HCT116 (cell line): ENCODE measurements at regions not wholly inside any gene's neighbourhood (a gene's known extent, or its start where the extent isn't known, plus 50 kb on each side); places are given as distances from the start of the nearest gene placed in this dataset.

Experiments used
- ATAC-seq: fragments of 200-7000 bp; cut with Tn5 transposase; 2 replicates; pipeline ENCODE4 v1.9.1; 2020; ENCODE audit warnings: mild to moderate bottlenecking, moderate library complexity
- BruUV-seq: library from RNA; stranded (reverse); fragments of 400-500 nt; replicated peaks from 2 replicates; lab custom pipeline; 2021; lab: Mats Ljungman, UMichigan
- CTCF ChIA-PET: fragments of 300-600 bp; sonication (Branson Sonifier 250); formaldehyde crosslinking; loops from one replicate; lab custom pipeline; 2021; ENCODE audit warnings: antibody characterized with exemption; lab: Charles Lee
- POLR2A ChIA-PET: fragments of 300-600, 350-600 bp; sonication (Branson Sonifier 250); formaldehyde crosslinking; loops from one replicate; lab custom pipeline; 2021; ENCODE audit warnings: antibody characterized with exemption; lab: Charles Lee
- RAD21 ChIA-PET, 2 experiments: fragments of 300-600 bp; sonication (Branson Sonifier 250); formaldehyde crosslinking; loops; one replicate each; lab custom pipeline; 2023; ENCODE audit warnings: low total read pairs in 2 of 2; ENCODE audit not compliant: uncharacterized antibody in 2 of 2, unreplicated experiment in 2 of 2, low non-redundant PET in 1 of 2; lab: Charles Lee
- DNase-seq: peaks from one replicate; pipeline ENCODE4 v3.0.0-alpha.2; 2010; ENCODE audit warnings: low read depth, low spot score
- H2AFZ ChIP-seq: fragments of 200-600 bp; shearing (Covaris generic), sonication (generic); 2 replicates; pipeline ENCODE4 v1.6.1; 2017; ENCODE audit warnings: low read depth, mixed run types, mixed read lengths, antibody characterized with exemption, low read length; ENCODE audit not compliant: poor library complexity, severe bottlenecking
- H3K27ac ChIP-seq: 2 replicates; pipeline ENCODE4 v1.5.1; 2012; ENCODE audit warnings: low read depth, low read length
- H3K27me3 ChIP-seq: fragments of 200-600 bp; sonication (generic); 2 replicates; pipeline ENCODE4 v1.6.1; 2016; ENCODE audit warnings: mixed run types, low read length, mixed read lengths; ENCODE audit not compliant: insufficient read depth
- H3K36me3 ChIP-seq, 2 experiments: fragments of 200-500 bp in 1 of 2; fragments of 200-600 bp in 1 of 2; sonication (Bioruptor generic) in 1 of 2; sonication (generic) in 1 of 2; 2 replicates each; pipeline versions ENCODE4 v1.5.1 to v1.6.1; 2014 to 2016; ENCODE audit warnings: low read length in 2 of 2, inconsistent platforms in 1 of 2, mixed read lengths in 1 of 2, mixed run types in 1 of 2; ENCODE audit not compliant: insufficient read depth in 2 of 2, control insufficient read depth in 1 of 2
- H3K4me1 ChIP-seq, 2 experiments: fragments of 200-600 bp in 1 of 2; sonication (generic) in 1 of 2; 2 replicates each; pipeline versions ENCODE4 v1.5.1 to v1.6.1; 2012 to 2017; ENCODE audit warnings: low read length in 2 of 2, inconsistent platforms in 1 of 2, mild to moderate bottlenecking in 1 of 2, mixed read lengths in 1 of 2, mixed run types in 1 of 2, moderate library complexity in 1 of 2; ENCODE audit not compliant: insufficient read depth in 2 of 2, control insufficient read depth in 1 of 2
- H3K4me2 ChIP-seq: fragments of 200-600 bp; sonication (generic); 2 replicates; pipeline ENCODE4 v1.6.1; 2017; ENCODE audit warnings: mixed run types, low read length, mixed read lengths
- H3K4me3 ChIP-seq, 2 experiments: fragments of 200-600 bp in 1 of 2; sonication (generic) in 1 of 2; replicated peaks in 1 of 2; 2 replicates each; pipeline ENCODE4 v1.5.1; 2011 to 2016; ENCODE audit warnings: low read length in 2 of 2, control low read depth in 1 of 2, low read depth in 1 of 2, mild to moderate bottlenecking in 1 of 2, mixed read lengths in 1 of 2, mixed run types in 1 of 2
- H3K79me2 ChIP-seq: fragments of 200-600 bp; sonication (generic); 2 replicates; pipeline ENCODE4 v1.6.1; 2017; ENCODE audit warnings: mild to moderate bottlenecking, mixed run types, low read length, moderate library complexity, mixed read lengths; ENCODE audit not compliant: insufficient read depth
- H3K9ac ChIP-seq: fragments of 200-600 bp; sonication (generic); 2 replicates; pipeline ENCODE4 v1.6.1; 2016; ENCODE audit warnings: low read length, mixed read lengths
- H3K9me2 ChIP-seq: fragments of 200-600 bp; sonication (generic), shearing (Covaris generic); 2 replicates; pipeline ENCODE4 v1.6.1; 2017; ENCODE audit warnings: mixed run types, mild to moderate bottlenecking, moderate library complexity; ENCODE audit not compliant: insufficient read depth
- H3K9me3 ChIP-seq, 2 experiments: fragments of 200-500 bp in 1 of 2; fragments of 200-600 bp in 1 of 2; sonication (Bioruptor generic) in 1 of 2; sonication (generic) in 1 of 2; 2 replicates each; pipeline ENCODE4 v1.6.1; 2014 to 2017; ENCODE audit warnings: low read length in 2 of 2, mixed read lengths in 2 of 2, inconsistent platforms in 1 of 2, low read depth in 1 of 2, mild to moderate bottlenecking in 1 of 2, mixed run types in 1 of 2, moderate library complexity in 1 of 2; ENCODE audit not compliant: control insufficient read depth in 1 of 2, insufficient read depth in 1 of 2
- H4K20me1 ChIP-seq: fragments of 200-600 bp; sonication (generic), shearing (Covaris generic); 2 replicates; pipeline ENCODE4 v1.6.1; 2017; ENCODE audit warnings: mixed run types, mild to moderate bottlenecking, moderate library complexity; ENCODE audit not compliant: insufficient read depth
- CBX3 ChIP-seq: IDR thresholded peaks from 2 replicates; pipeline ENCODE4 v1.6.1; 2012; ENCODE audit warnings: low read depth
- EGR1 ChIP-seq: IDR thresholded peaks from 2 replicates; pipeline ENCODE4 v1.6.1; 2012; ENCODE audit warnings: low read depth
- FOSL1 ChIP-seq: IDR thresholded peaks from 2 replicates; pipeline ENCODE4 v1.6.1; 2012; ENCODE audit warnings: low read depth
- POLR2A ChIP-seq: IDR thresholded peaks from 2 replicates; pipeline ENCODE4 v1.7.0; 2011; ENCODE audit warnings: borderline replicate concordance; ENCODE audit not compliant: insufficient read depth, insufficient read length; ENCODE audit errors: extremely low read depth
- RAD21 ChIP-seq: IDR thresholded peaks from 2 replicates; pipeline ENCODE4 v1.6.1; 2012; ENCODE audit warnings: low read depth, mild to moderate bottlenecking
- SIN3A ChIP-seq: IDR thresholded peaks from 2 replicates; pipeline ENCODE4 v1.6.1; 2012; ENCODE audit warnings: low read depth
- SP1 ChIP-seq: IDR thresholded peaks from 2 replicates; pipeline ENCODE4 v1.6.1; 2012; ENCODE audit warnings: low read depth
- SRF ChIP-seq: IDR thresholded peaks from 2 replicates; pipeline ENCODE4 v1.6.1; 2012; ENCODE audit warnings: low read depth
- ZFX ChIP-seq: fragments of 450-650 bp; IDR thresholded peaks from 2 replicates; pipeline ENCODE4 v1.6.1; 2017
- intact Hi-C: fragments of 100-400 bp; cut with micrococcal nuclease; formaldehyde crosslinking; loops from 2 replicates; pipeline ENCODE4 v1.10.0; 2022
- TF ChIP-seq, protein P1 (sequence below): IDR thresholded peaks from 2 replicates; pipeline ENCODE4 v1.6.1; 2012; ENCODE audit warnings: low read depth
- TF ChIP-seq, protein P2 (sequence below): IDR thresholded peaks from 2 replicates; pipeline ENCODE4 v1.6.1; 2012

DNA sequence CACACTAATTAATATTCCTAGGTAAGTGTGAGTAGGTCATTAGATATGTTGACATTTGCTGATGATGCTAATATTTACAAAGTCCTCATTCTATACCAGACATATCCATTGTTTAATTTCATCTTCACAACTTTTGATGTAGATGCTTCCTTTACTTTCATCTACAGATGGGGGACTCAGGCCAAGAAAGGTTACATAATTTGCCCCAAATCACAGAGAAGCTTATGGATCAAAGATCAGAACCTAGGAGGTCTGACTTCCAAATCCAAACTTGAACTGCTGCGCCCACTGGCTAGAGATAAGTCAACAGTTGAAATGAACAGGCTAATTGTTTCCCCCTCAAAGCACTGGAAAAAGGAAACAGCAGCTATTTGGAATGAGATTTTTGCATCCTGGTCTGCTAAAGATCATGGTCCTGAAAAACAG is 95.6 kb upstream of the TMEM178A start:
- intact Hi-C loops, result no loop called here

More for the DNA sequence above, 95.6 kb upstream of the TMEM178A start:
- H4K20me1 ChIP-seq, result no peaks in the 10 kb centered on the region
- TF ChIP-seq RAD21 (no peak), SRF (no peak), FOSL1 (no peak), CBX3 (no peak), POLR2A (no peak), SP1 (no peak), EGR1 (no peak), ZFX (no peak), SIN3A (no peak)
- TF ChIP-seq, protein P1, sequence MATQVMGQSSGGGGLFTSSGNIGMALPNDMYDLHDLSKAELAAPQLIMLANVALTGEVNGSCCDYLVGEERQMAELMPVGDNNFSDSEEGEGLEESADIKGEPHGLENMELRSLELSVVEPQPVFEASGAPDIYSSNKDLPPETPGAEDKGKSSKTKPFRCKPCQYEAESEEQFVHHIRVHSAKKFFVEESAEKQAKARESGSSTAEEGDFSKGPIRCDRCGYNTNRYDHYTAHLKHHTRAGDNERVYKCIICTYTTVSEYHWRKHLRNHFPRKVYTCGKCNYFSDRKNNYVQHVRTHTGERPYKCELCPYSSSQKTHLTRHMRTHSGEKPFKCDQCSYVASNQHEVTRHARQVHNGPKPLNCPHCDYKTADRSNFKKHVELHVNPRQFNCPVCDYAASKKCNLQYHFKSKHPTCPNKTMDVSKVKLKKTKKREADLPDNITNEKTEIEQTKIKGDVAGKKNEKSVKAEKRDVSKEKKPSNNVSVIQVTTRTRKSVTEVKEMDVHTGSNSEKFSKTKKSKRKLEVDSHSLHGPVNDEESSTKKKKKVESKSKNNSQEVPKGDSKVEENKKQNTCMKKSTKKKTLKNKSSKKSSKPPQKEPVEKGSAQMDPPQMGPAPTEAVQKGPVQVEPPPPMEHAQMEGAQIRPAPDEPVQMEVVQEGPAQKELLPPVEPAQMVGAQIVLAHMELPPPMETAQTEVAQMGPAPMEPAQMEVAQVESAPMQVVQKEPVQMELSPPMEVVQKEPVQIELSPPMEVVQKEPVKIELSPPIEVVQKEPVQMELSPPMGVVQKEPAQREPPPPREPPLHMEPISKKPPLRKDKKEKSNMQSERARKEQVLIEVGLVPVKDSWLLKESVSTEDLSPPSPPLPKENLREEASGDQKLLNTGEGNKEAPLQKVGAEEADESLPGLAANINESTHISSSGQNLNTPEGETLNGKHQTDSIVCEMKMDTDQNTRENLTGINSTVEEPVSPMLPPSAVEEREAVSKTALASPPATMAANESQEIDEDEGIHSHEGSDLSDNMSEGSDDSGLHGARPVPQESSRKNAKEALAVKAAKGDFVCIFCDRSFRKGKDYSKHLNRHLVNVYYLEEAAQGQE, result no peak
- TF ChIP-seq, protein P2, sequence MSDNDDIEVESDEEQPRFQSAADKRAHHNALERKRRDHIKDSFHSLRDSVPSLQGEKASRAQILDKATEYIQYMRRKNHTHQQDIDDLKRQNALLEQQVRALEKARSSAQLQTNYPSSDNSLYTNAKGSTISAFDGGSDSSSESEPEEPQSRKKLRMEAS, result no peak
- H3K9me3 ChIP-seq, result no peaks in the 10 kb centered on the region
- no peak overlapping the region for H3K9ac ChIP-seq
- H3K4me3 ChIP-seq, result no peak overlapping the region
- POLR2A ChIA-PET, result no interaction called here
- H2AFZ ChIP-seq, result no peak overlapping the region
- no TSS peak for BruUV-seq
- no peak for ATAC-seq
- CTCF ChIA-PET, result no interaction called here
- DNase-seq, result no peak
- H3K36me3 ChIP-seq, result no peaks in the 10 kb centered on the region
- H3K27me3 ChIP-seq, result no peaks in the 10 kb centered on the region
- H3K9me2 ChIP-seq, result no peaks in the 10 kb centered on the region
- no peaks in the 10 kb centered on the region for H3K79me2 ChIP-seq
- RAD21 ChIA-PET, result no interaction called here
- no peak overlapping the region for H3K4me2 ChIP-seq
- H3K27ac ChIP-seq, result no peak overlapping the region
- peaks cover 12 to 25% of the 10 kb centered on the region in 2 experiments for H3K4me1 ChIP-seq
